HEK293 (cell line): ENCODE measurements at regions not wholly inside any gene's neighbourhood (a gene's known extent, or its start where the extent isn't known, plus 50 kb on each side); places are given as distances from the start of the nearest gene placed in this dataset.

Experiments
- CTCF ChIA-PET: fragments of 350-600 bp; formaldehyde crosslinking; extraction: SDS; loops from one replicate; lab custom pipeline; 2021; ENCODE audit warnings: antibody characterized with exemption; lab: Yijun Ruan, JAX
- POLR2A ChIA-PET: fragments of 300-600 bp; formaldehyde crosslinking; extraction: SDS; loops from one replicate; lab custom pipeline; 2020; ENCODE audit warnings: antibody characterized with exemption, inconsistent platforms; lab: Yijun Ruan, JAX
- H3K27ac ChIP-seq: fragments of 200-500 bp; sonication (Bioruptor generic); 2 replicates; pipeline ENCODE4 v1.5.1; 2014; ENCODE audit warnings: low read depth, low read length, control low read depth, inconsistent platforms; ENCODE audit errors: extremely low read depth
- H3K36me3 ChIP-seq, 2 experiments: fragments of 200-500 bp in 1 of 2; sonication (Bioruptor generic) in 1 of 2; 1 replicate in 1 of 2; 2 replicates in 1 of 2; pipeline ENCODE4 v1.5.1; 2014 to 2017; ENCODE audit warnings: inconsistent platforms in 2 of 2, low read length in 2 of 2; ENCODE audit not compliant: control insufficient read depth in 2 of 2, insufficient read depth in 1 of 2
- H3K4me1 ChIP-seq: fragments of 200-500 bp; sonication (Bioruptor generic); 2 replicates; pipeline ENCODE4 v1.5.1; 2014; ENCODE audit warnings: mild to moderate bottlenecking, low read length, inconsistent platforms; ENCODE audit not compliant: control insufficient read depth, insufficient read depth
- H3K4me3 ChIP-seq: 2 replicates; pipeline ENCODE4 v1.5.1; 2011; ENCODE audit warnings: low read depth, mild to moderate bottlenecking, control low read depth, low read length, moderate library complexity
- H3K9me3 ChIP-seq: fragments of 200-500 bp; sonication (Bioruptor generic); 2 replicates; pipeline ENCODE4 v1.5.1; 2014; ENCODE audit warnings: low read depth, low read length, inconsistent platforms; ENCODE audit not compliant: control insufficient read depth, insufficient read depth
- AEBP2 ChIP-seq: fragments of 450-650 bp; formaldehyde crosslinking; IDR thresholded peaks from 2 replicates; pipeline ENCODE4 v1.5.1; 2016; ENCODE audit warnings: missing biosample characterization, missing genetic modification characterization, borderline replicate concordance
- GLI4 ChIP-seq: fragments of 450-650 bp; formaldehyde crosslinking; IDR thresholded peaks from 2 replicates; pipeline ENCODE4 v1.5.1; 2016; ENCODE audit warnings: missing biosample characterization, missing genetic modification characterization
- KLF9 ChIP-seq: fragments of 450-650 bp; formaldehyde crosslinking; IDR thresholded peaks from 2 replicates; pipeline ENCODE4 v1.5.1; 2016; ENCODE audit warnings: missing biosample characterization, missing genetic modification characterization, low read depth
- PRDM6 ChIP-seq: fragments of 450-650 bp; formaldehyde crosslinking; IDR thresholded peaks from 2 replicates; pipeline ENCODE4 v1.5.1; 2017; ENCODE audit warnings: missing biosample characterization, missing genetic modification characterization
- SCRT1 ChIP-seq: fragments of 450-650 bp; formaldehyde crosslinking; IDR thresholded peaks from 2 replicates; pipeline ENCODE4 v1.5.1; 2016; ENCODE audit warnings: missing biosample characterization, missing genetic modification characterization, borderline replicate concordance
- TRIM28 ChIP-seq: IDR thresholded peaks from 2 replicates; pipeline ENCODE4 v1.6.1; 2011; ENCODE audit warnings: low read length, control low read depth, borderline replicate concordance
- TSHZ1 ChIP-seq: fragments of 450-650 bp; formaldehyde crosslinking; IDR thresholded peaks from 2 replicates; pipeline ENCODE4 v1.5.1; 2016; ENCODE audit warnings: missing biosample characterization, missing genetic modification characterization, borderline replicate concordance
- ZBTB10 ChIP-seq: fragments of 450-650 bp; formaldehyde crosslinking; IDR thresholded peaks from 2 replicates; pipeline ENCODE4 v1.5.1; 2016; ENCODE audit warnings: missing biosample characterization, missing genetic modification characterization
- ZBTB48 ChIP-seq: fragments of 450-650 bp; formaldehyde crosslinking; IDR thresholded peaks from 2 replicates; pipeline ENCODE4 v1.5.1; 2016; ENCODE audit warnings: missing biosample characterization, missing genetic modification characterization
- ZFP69B ChIP-seq: fragments of 450-650 bp; formaldehyde crosslinking; IDR thresholded peaks from 2 replicates; pipeline ENCODE4 v1.5.1; 2016; ENCODE audit warnings: missing biosample characterization, missing genetic modification characterization
- ZNF23 ChIP-seq: fragments of 450-650 bp; formaldehyde crosslinking; IDR thresholded peaks from 2 replicates; pipeline ENCODE4 v1.5.1; 2016; ENCODE audit warnings: missing biosample characterization, missing genetic modification characterization, borderline replicate concordance
- ZNF239 ChIP-seq: fragments of 450-650 bp; formaldehyde crosslinking; IDR thresholded peaks from 2 replicates; pipeline ENCODE4 v1.5.1; 2016; ENCODE audit warnings: missing biosample characterization, missing genetic modification characterization
- ZNF292 ChIP-seq: fragments of 450-650 bp; formaldehyde crosslinking; IDR thresholded peaks from 2 replicates; pipeline ENCODE4 v1.5.1; 2016; ENCODE audit warnings: low read depth, missing biosample characterization, missing genetic modification characterization, borderline replicate concordance
- ZNF423 ChIP-seq: fragments of 450-650 bp; formaldehyde crosslinking; IDR thresholded peaks from 2 replicates; pipeline ENCODE4 v1.5.1; 2016; ENCODE audit warnings: missing biosample characterization, missing genetic modification characterization
- ZNF548 ChIP-seq: fragments of 450-650 bp; formaldehyde crosslinking; IDR thresholded peaks from 2 replicates; pipeline ENCODE4 v1.5.1; 2016; ENCODE audit warnings: missing biosample characterization, missing genetic modification characterization
- ZNF580 ChIP-seq: fragments of 450-650 bp; formaldehyde crosslinking; IDR thresholded peaks from 2 replicates; pipeline ENCODE4 v1.5.1; 2016; ENCODE audit warnings: missing biosample characterization, missing genetic modification characterization
- ZNF585B ChIP-seq: fragments of 450-650 bp; formaldehyde crosslinking; IDR thresholded peaks from 2 replicates; pipeline ENCODE4 v1.5.1; 2016; ENCODE audit warnings: missing biosample characterization, missing genetic modification characterization
- ZNF596 ChIP-seq: fragments of 450-650 bp; IDR thresholded peaks from 2 replicates; pipeline ENCODE4 v1.5.0; 2018; ENCODE audit warnings: missing biosample characterization, mild to moderate bottlenecking, missing genetic modification characterization, moderate library complexity
- ZNF600 ChIP-seq: fragments of 450-650 bp; formaldehyde crosslinking; IDR thresholded peaks from 2 replicates; pipeline ENCODE4 v1.5.1; 2016; ENCODE audit warnings: missing biosample characterization, missing genetic modification characterization
- ZNF626 ChIP-seq: fragments of 450-650 bp; sonication (Bioruptor Pico); formaldehyde crosslinking; IDR thresholded peaks from 2 replicates; pipeline ENCODE4 v1.5.1; 2018; ENCODE audit warnings: missing biosample characterization, missing genetic modification characterization, inconsistent platforms
- ZNF629 ChIP-seq: fragments of 450-650 bp; formaldehyde crosslinking; IDR thresholded peaks from 2 replicates; pipeline ENCODE4 v1.5.1; 2017; ENCODE audit warnings: missing biosample characterization, missing genetic modification characterization
- ZNF639 ChIP-seq: fragments of 450-650 bp; formaldehyde crosslinking; IDR thresholded peaks from 2 replicates; pipeline ENCODE4 v1.5.1; 2016; ENCODE audit warnings: missing biosample characterization, missing genetic modification characterization
- ZNF776 ChIP-seq: fragments of 450-650 bp; formaldehyde crosslinking; IDR thresholded peaks from 2 replicates; pipeline ENCODE4 v1.5.0; 2017; ENCODE audit warnings: missing biosample characterization, missing genetic modification characterization, borderline replicate concordance
- TF ChIP-seq, protein P1 (sequence below): fragments of 450-650 bp; formaldehyde crosslinking; IDR thresholded peaks from 2 replicates; pipeline ENCODE4 v1.5.1; 2016; ENCODE audit warnings: missing biosample characterization, missing genetic modification characterization, low read depth

- CTCF ChIA-PET, result interaction anchor here (0.6 to 0.7 kb wide), 2 partner anchors 35 to 59 kb away, joined by 3 to 4 read pairs; no protein-coding TSS in a partner anchor
- TF ChIP-seq SCRT1 (tag by site-specific recombination) (no peak), TSHZ1 (tag by site-specific recombination) (no peak), ZNF600 (tag by site-specific recombination) (no peak), AEBP2 (tag by site-specific recombination) (no peak), ZNF639 (tag by site-specific recombination) (no peak), ZNF596 (tag by site-specific recombination) (no peak), ZNF776 (no peak), PRDM6 (tag by site-specific recombination) (no peak), ZNF580 (tag by site-specific recombination) (no peak), GLI4 (tag by site-specific recombination) (no peak), ZNF423 (tag by site-specific recombination) (no peak), ZNF239 (tag by site-specific recombination) (no peak)
- TF ChIP-seq, protein P1, sequence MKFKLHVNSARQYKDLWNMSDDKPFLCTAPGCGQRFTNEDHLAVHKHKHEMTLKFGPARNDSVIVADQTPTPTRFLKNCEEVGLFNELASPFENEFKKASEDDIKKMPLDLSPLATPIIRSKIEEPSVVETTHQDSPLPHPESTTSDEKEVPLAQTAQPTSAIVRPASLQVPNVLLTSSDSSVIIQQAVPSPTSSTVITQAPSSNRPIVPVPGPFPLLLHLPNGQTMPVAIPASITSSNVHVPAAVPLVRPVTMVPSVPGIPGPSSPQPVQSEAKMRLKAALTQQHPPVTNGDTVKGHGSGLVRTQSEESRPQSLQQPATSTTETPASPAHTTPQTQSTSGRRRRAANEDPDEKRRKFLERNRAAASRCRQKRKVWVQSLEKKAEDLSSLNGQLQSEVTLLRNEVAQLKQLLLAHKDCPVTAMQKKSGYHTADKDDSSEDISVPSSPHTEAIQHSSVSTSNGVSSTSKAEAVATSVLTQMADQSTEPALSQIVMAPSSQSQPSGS, result no peak
- POLR2A ChIA-PET, result no interaction called here
- no peaks in the 10 kb centered on the region for H3K4me1 ChIP-seq
- no peaks in the 10 kb centered on the region for H3K9me3 ChIP-seq
- H3K36me3 ChIP-seq, result no peaks in the 10 kb centered on the region
- no peak overlapping the region for H3K4me3 ChIP-seq
- no peak overlapping the region for H3K27ac ChIP-seq
Observed at GRCh38 chr18:39190508-39190907, 1624.9 kb upstream of the CELF4 start.

- POLR2A ChIA-PET, result no interaction called here
- no peaks in the 10 kb centered on the region for H3K36me3 ChIP-seq
- no peak overlapping the region for H3K4me3 ChIP-seq
- H3K4me1 ChIP-seq, result no peaks in the 10 kb centered on the region
- H3K9me3 ChIP-seq, result no peaks in the 10 kb centered on the region
- CTCF ChIA-PET, result interaction anchor here (0.5 kb wide), 1 partner anchor 349 kb away, joined by 3 read pairs; no protein-coding TSS in a partner anchor
- H3K27ac ChIP-seq, result no peak overlapping the region
- TF ChIP-seq KLF9 (tag by site-specific recombination) (no peak), ZNF548 (no peak), ZBTB48 (no peak), ZNF585B (tag by site-specific recombination) (no peak), ZNF629 (no peak), TRIM28 (no peak), ZFP69B (tag by site-specific recombination) (no peak), ZNF292 (tag by site-specific recombination) (no peak), ZNF626 (tag by site-specific recombination) (no peak), ZBTB10 (tag by site-specific recombination) (no peak), ZNF23 (tag by site-specific recombination) (no peak)
Observed at GRCh38 chr18:39188278-39188677, 1622.7 kb upstream of the CELF4 start.
